ENCODE measurements at regions not wholly inside any gene's neighbourhood (a gene's known extent, or its start where the extent isn't known, plus 50 kb on each side); places are given as distances from the start of the nearest gene placed in this dataset.

DNA sequence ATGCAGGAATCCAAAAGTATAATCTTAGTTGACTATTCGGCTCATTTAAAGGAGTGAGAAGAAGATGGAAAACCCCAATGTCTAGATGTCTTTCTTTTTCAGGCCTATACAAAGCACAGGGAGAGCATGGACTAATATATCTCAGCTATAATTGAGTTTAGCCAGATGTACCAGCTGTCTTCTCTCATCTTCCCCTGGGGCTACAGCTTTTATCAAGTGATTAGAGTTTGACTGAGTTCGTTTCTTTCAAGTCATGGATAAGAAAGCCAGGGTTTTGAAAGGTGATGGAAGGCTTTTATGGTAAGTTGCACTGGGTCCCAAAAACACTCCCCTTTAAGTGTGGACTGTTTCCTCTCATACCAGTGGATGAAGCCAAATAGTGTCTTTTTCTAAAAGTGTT, 1172.8 kb upstream of the TENM4 start:
- H3K4me3 ChIP-seq (ENCODE audit: low read depth, low read length), result no peak overlapping the region
- in situ Hi-C loops (cut with HindIII; ENCODE audit: low sequenced_read_pairs), result no loop called here
- DNase-seq (ENCODE audit: low read depth, low spot score), result no peak
- TF ChIP-seq, protein P1, sequence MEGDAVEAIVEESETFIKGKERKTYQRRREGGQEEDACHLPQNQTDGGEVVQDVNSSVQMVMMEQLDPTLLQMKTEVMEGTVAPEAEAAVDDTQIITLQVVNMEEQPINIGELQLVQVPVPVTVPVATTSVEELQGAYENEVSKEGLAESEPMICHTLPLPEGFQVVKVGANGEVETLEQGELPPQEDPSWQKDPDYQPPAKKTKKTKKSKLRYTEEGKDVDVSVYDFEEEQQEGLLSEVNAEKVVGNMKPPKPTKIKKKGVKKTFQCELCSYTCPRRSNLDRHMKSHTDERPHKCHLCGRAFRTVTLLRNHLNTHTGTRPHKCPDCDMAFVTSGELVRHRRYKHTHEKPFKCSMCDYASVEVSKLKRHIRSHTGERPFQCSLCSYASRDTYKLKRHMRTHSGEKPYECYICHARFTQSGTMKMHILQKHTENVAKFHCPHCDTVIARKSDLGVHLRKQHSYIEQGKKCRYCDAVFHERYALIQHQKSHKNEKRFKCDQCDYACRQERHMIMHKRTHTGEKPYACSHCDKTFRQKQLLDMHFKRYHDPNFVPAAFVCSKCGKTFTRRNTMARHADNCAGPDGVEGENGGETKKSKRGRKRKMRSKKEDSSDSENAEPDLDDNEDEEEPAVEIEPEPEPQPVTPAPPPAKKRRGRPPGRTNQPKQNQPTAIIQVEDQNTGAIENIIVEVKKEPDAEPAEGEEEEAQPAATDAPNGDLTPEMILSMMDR (IDR thresholded peaks at IDR 0.05; ENCODE audit: low read depth, low read length), result no peak

DNA sequence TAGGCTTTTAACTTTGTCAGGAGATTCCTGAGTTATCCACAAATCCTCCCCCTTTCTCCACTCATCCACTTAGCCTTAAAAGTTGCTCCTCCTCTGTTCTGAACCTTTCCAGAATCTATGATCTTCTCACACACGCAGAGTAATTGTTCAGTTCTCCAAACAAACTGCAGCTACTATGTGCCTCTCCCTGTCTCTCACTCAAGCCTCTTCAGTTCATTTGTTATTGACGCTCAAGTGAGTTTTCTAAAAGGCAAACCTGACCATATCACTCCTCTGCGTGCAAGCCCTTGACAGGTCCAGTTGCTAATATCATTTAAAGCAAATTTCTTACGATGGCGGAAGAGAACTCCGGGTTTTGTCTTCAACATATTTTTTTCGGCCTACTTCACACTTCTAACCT, 1169.7 kb upstream of the TENM4 start:
- H3K4me3 ChIP-seq (ENCODE audit: low read depth, low read length), result no peak overlapping the region
- TF ChIP-seq, protein P1 (IDR thresholded peaks at IDR 0.05; ENCODE audit: low read depth, low read length), result no peak
- DNase-seq (ENCODE audit: low read depth, low spot score), result no peak
- in situ Hi-C loops (cut with HindIII; ENCODE audit: low sequenced_read_pairs), result no loop called here

DNA sequence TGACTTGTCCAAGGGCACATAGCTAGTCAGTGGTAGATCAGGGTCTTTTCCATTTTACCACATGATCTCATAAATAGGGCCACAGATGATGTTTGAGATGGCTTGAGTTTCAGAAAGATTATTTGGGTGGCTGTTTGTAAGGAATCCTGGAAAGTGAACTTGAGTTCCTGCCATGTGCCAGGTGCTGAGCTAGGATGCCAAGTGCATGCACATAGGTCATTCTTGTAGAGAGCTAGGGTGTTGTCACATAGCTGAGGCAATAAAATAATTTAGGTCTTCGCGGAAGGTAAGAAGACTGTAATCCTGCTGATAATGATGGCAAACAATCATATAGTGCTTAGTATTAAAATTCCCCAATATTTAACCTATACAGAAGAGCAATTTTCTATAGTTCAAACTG, 1162.6 kb upstream of the TENM4 start:
- no peak overlapping the region for H3K4me3 ChIP-seq (ENCODE audit: low read depth, low read length)
- in situ Hi-C loops (cut with HindIII; ENCODE audit: low sequenced_read_pairs), result no loop called here
- no peak for DNase-seq (ENCODE audit: low read depth, low spot score)
- TF ChIP-seq, protein P1 (IDR thresholded peaks at IDR 0.05; ENCODE audit: low read depth, low read length), result no peak

DNA sequence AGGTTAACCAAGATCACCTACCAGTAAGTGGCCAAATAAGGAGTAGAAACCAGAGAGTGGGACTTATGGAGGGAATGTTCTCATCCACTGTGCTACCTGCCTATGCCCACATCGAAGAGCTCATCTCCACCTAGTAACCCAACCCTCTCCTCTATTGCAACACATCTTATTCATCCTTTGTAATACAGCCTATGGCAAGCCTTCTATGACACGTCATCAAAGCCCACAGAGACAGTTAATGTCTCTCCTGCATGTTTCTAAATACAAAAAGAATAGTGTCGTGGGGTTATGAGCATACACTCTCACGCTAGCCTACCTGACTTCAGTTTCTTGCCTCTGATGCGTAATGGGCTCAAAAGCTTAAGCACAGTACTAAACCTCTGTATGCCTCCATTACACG, 1158.1 kb upstream of the TENM4 start:
- no peak for DNase-seq (ENCODE audit: low read depth, low spot score)
- TF ChIP-seq, protein P1 (IDR thresholded peaks at IDR 0.05; ENCODE audit: low read depth, low read length), result no peak
- in situ Hi-C loops (cut with HindIII; ENCODE audit: low sequenced_read_pairs), result no loop called here
- no peak overlapping the region for H3K4me3 ChIP-seq (ENCODE audit: low read depth, low read length)

DNA sequence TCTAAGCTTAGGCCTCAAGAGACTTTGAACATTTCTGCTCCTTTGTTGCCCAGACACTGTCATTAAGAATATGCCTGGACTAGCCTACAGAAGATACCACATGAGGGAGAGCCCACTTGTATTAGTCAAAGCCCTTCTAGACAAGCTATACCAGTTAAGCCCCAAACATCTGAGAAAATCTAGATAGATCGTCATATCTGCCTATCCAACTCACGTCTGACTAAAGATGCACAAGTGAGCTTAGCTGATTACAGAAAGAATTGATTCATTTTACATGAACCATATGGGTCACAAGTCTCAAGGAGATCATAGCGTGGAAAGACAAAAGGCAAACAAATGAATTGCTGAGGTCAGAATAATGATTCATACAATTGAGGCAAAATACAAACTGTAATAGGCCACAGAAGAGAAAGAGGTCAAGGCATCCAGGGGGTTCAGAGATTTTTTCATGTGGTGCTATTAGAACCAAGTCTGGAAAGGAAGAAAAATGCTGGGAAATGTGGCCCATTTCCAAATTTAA, 1155.5 kb upstream of the TENM4 start:
- TF ChIP-seq, protein P1 (IDR thresholded peaks at IDR 0.05; ENCODE audit: low read depth, low read length), result no peak
- H3K4me3 ChIP-seq (ENCODE audit: low read depth, low read length), result no peak overlapping the region
- in situ Hi-C loops (cut with HindIII; ENCODE audit: low sequenced_read_pairs), result no loop called here
- no peak for DNase-seq (ENCODE audit: low read depth, low spot score)

DNA sequence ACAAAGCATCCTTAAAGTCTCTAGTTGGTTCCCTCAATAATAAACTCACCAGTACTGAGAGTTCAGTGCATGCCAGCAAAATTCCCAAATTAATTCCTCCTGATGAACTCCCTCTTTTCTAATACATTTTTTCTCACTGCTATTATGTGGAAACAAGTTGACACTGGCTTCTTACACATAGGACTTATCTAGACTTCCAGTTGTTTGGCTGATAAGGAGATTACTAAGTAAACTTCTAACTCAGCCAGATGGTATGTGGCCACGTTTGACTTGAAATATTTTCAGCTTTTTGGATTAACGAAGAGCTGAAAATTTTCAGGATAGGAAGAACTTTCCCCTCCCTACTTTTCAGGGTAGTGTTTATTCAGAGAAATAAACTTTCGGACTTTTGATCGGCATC, 1154.2 kb upstream of the TENM4 start:
- H3K4me3 ChIP-seq (ENCODE audit: low read depth, low read length), result no peak overlapping the region
- DNase-seq (ENCODE audit: low read depth, low spot score), result peak; percentile 56
- TF ChIP-seq, protein P1 (IDR thresholded peaks at IDR 0.05; ENCODE audit: low read depth, low read length), result no peak
- in situ Hi-C loops (cut with HindIII; ENCODE audit: low sequenced_read_pairs), result no loop called here
